CD14-positive monocyte (primary cell): ENCODE measurements at regions not wholly inside any gene's neighbourhood (a gene's known extent, or its start where the extent isn't known, plus 50 kb on each side); places are given as distances from the start of the nearest gene placed in this dataset.

Experiments
- DNase-seq, 3 donors: peaks; one replicate each; pipeline ENCODE4 v3.0.0-alpha.2; 2011 to 2022
- H2AFZ ChIP-seq: 2 replicates; pipeline ENCODE4 v1.6.0; 2012; ENCODE audit warnings: mild to moderate bottlenecking, low read depth, low read length, inconsistent platforms; ENCODE audit not compliant: insufficient read depth, poor library complexity, severe bottlenecking
- H3K27ac ChIP-seq, 2 donors: 1 replicate in 1 of 2; 2 replicates in 1 of 2; pipeline ENCODE4 v1.5.1; 2012 to 2013; ENCODE audit warnings: low read length in 2 of 2, control low read depth in 1 of 2, inconsistent platforms in 1 of 2, low read depth in 1 of 2, mild to moderate bottlenecking in 1 of 2
- H3K27me3 ChIP-seq, 2 donors: one replicate each; pipeline versions ENCODE4 v1.6.0 to v1.6.1; 2011 to 2013; ENCODE audit warnings: low read length in 2 of 2; ENCODE audit not compliant: control insufficient read depth in 2 of 2, insufficient read depth in 2 of 2
- H3K36me3 ChIP-seq, 2 donors: replicated peaks in 1 of 2; 1 replicate in 1 of 2; 2 replicates in 1 of 2; pipeline versions ENCODE4 v1.5.1 to v1.6.1; 2012 to 2013; ENCODE audit warnings: low read length in 2 of 2, control low read depth in 1 of 2, inconsistent platforms in 1 of 2, mild to moderate bottlenecking in 1 of 2; ENCODE audit not compliant: insufficient read depth in 2 of 2, control insufficient read depth in 1 of 2
- H3K4me1 ChIP-seq, 2 donors: 1 replicate in 1 of 2; 2 replicates in 1 of 2; pipeline versions ENCODE4 v1.5.1 to v1.6.1; 2012 to 2013; ENCODE audit warnings: low read length in 2 of 2, control low read depth in 1 of 2, inconsistent platforms in 1 of 2, mild to moderate bottlenecking in 1 of 2, moderate library complexity in 1 of 2; ENCODE audit not compliant: insufficient read depth in 2 of 2, control insufficient read depth in 1 of 2
- H3K4me2 ChIP-seq: replicated peaks from 2 replicates; pipeline ENCODE3; 2012; ENCODE audit warnings: low read length, moderate library complexity, mild to moderate bottlenecking; ENCODE audit not compliant: poor library complexity, severe bottlenecking; ENCODE audit errors: extremely low read depth
- H3K4me3 ChIP-seq, 3 experiments: fragments of 200-600 bp in 1 of 3; sonication (generic) in 1 of 3; replicated peaks in 1 of 3; 1 replicate in 2 of 3; 2 replicates in 1 of 3; pipeline ENCODE4 v1.5.1; 2011 to 2013; ENCODE audit warnings: low read length in 3 of 3, mild to moderate bottlenecking in 3 of 3, control low read depth in 2 of 3, low read depth in 2 of 3, inconsistent platforms in 1 of 3, moderate library complexity in 1 of 3
- H3K79me2 ChIP-seq: 2 replicates; pipeline ENCODE4 v1.6.0; 2012; ENCODE audit warnings: mild to moderate bottlenecking, control low read depth, inconsistent platforms, low read length, moderate library complexity; ENCODE audit not compliant: insufficient read depth
- H3K9ac ChIP-seq: 2 replicates; pipeline ENCODE4 v1.6.0; 2017; ENCODE audit warnings: low read length, mild to moderate bottlenecking; ENCODE audit not compliant: insufficient read depth, poor library complexity, severe bottlenecking
- H3K9me3 ChIP-seq, 2 donors: replicated peaks in 1 of 2; 1 replicate in 1 of 2; 2 replicates in 1 of 2; pipeline versions ENCODE4 v1.5.1 to v1.6.1; 2012 to 2013; ENCODE audit warnings: low read length in 2 of 2, control low read depth in 1 of 2; ENCODE audit not compliant: control insufficient read depth in 1 of 2, insufficient read depth in 1 of 2
- H4K20me1 ChIP-seq: 2 replicates; pipeline ENCODE4 v1.6.0; 2012; ENCODE audit warnings: mild to moderate bottlenecking, low read length, control low read depth, moderate library complexity; ENCODE audit not compliant: insufficient read depth
- H3K27ac Mint-ChIP-seq, 7 donors: one replicate each; pipeline ENCODE4 v1.8.0; 2020; ENCODE audit warnings: mild to moderate bottlenecking in 7 of 7, mixed read lengths in 7 of 7, moderate library complexity in 6 of 7, inconsistent platforms in 2 of 7
- H3K27me3 Mint-ChIP-seq, 3 donors: one replicate each; pipeline ENCODE4 v1.8.0; 2021 to 2022; ENCODE audit warnings: low read depth in 3 of 3, mild to moderate bottlenecking in 3 of 3, mixed read lengths in 3 of 3, moderate library complexity in 3 of 3, inconsistent platforms in 1 of 3
- H3K36me3 Mint-ChIP-seq, 2 donors: one replicate each; pipeline ENCODE4 v1.8.0; 2020; ENCODE audit warnings: mixed read lengths in 2 of 2, inconsistent platforms in 1 of 2, mild to moderate bottlenecking in 1 of 2
- H3K4me1 Mint-ChIP-seq: one replicate; pipeline ENCODE4 v1.8.0; 2020; ENCODE audit warnings: mild to moderate bottlenecking, mixed read lengths
- H3K4me3 Mint-ChIP-seq, 2 donors: one replicate each; pipeline ENCODE4 v1.8.0; 2020; ENCODE audit warnings: mild to moderate bottlenecking in 2 of 2, mixed read lengths in 2 of 2, moderate library complexity in 1 of 2
- H3K9me3 Mint-ChIP-seq, 7 donors: one replicate each; pipeline ENCODE4 v1.8.0; 2020 to 2022; ENCODE audit warnings: mixed read lengths in 7 of 7, mild to moderate bottlenecking in 6 of 7, moderate library complexity in 6 of 7, inconsistent platforms in 2 of 7
- whole genome bisulfite sequencing: methylation state at CpG from one replicate; pipeline ENCODE4 v1.1.5; 2013; ENCODE audit warnings: missing lambda C conversion rate; ENCODE audit not compliant: insufficient coverage; 5-methylcytosine and 5-hydroxymethylcytosine counted together
- intact Hi-C, 2 donors: fragments of 100-400 bp; cut with micrococcal nuclease; formaldehyde crosslinking; loops; one replicate each; pipeline versions ENCODE4 v1.15.0 to v1.15.1; 2023
- TF ChIP-seq, protein P1 (sequence below): fragments of 200-600 bp; IDR thresholded peaks from one replicate; pipeline ENCODE4 v1.8.0; 2022; ENCODE audit warnings: antibody characterized with exemption, mild to moderate bottlenecking

DNA sequence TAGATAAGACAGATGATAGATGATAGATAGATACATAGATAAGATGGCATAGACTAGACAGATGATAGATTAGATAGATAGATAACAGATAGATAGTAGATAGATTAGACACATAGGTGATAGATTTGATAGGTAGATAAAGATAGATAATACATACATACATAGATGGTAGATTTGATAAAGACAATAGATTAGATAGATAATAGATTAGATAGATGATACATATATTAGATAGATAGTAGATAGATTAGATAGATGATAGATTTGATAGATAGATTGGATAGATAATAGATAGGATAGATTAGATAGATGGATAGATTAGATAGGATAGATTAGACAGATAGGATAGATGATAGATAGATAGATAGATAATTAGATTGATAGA, 327.6 kb downstream of the BRD1 start:
- H3K4me1 Mint-ChIP-seq, result peaks cover 5% of the 10 kb centered on the region
- Histone ChIP-seq H3K9me3 (peaks cover 0 to 5% of the 10 kb centered on the region in 2 donors), H3K4me1 (no peaks in the 10 kb centered on the region), H3K27me3 (no peaks in the 10 kb centered on the region), H3K27ac (no peak overlapping the region), H3K9ac (no peak overlapping the region), H2AFZ (no peak overlapping the region), H3K4me2 (no peak overlapping the region), H3K79me2 (no peaks in the 10 kb centered on the region), H3K4me3 (no peak overlapping the region), H4K20me1 (no peaks in the 10 kb centered on the region), H3K36me3 (no peaks in the 10 kb centered on the region)
- intact Hi-C loops, result no loop called here
- TF ChIP-seq, protein P1, sequence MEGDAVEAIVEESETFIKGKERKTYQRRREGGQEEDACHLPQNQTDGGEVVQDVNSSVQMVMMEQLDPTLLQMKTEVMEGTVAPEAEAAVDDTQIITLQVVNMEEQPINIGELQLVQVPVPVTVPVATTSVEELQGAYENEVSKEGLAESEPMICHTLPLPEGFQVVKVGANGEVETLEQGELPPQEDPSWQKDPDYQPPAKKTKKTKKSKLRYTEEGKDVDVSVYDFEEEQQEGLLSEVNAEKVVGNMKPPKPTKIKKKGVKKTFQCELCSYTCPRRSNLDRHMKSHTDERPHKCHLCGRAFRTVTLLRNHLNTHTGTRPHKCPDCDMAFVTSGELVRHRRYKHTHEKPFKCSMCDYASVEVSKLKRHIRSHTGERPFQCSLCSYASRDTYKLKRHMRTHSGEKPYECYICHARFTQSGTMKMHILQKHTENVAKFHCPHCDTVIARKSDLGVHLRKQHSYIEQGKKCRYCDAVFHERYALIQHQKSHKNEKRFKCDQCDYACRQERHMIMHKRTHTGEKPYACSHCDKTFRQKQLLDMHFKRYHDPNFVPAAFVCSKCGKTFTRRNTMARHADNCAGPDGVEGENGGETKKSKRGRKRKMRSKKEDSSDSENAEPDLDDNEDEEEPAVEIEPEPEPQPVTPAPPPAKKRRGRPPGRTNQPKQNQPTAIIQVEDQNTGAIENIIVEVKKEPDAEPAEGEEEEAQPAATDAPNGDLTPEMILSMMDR, result no peak
- peaks cover 3 to 19% (median 6%) of the 10 kb centered on the region in 7 donors for H3K9me3 Mint-ChIP-seq
- no peak for DNase-seq
- peaks cover 0 to 3% of the 10 kb centered on the region in 2 donors for H3K36me3 Mint-ChIP-seq
- H3K27me3 Mint-ChIP-seq, result peaks cover 0 to 1% (median 0%) of the 10 kb centered on the region in 3 donors
- no peak overlapping the region for H3K4me3 Mint-ChIP-seq
- H3K27ac Mint-ChIP-seq, result no peak overlapping the region

DNA sequence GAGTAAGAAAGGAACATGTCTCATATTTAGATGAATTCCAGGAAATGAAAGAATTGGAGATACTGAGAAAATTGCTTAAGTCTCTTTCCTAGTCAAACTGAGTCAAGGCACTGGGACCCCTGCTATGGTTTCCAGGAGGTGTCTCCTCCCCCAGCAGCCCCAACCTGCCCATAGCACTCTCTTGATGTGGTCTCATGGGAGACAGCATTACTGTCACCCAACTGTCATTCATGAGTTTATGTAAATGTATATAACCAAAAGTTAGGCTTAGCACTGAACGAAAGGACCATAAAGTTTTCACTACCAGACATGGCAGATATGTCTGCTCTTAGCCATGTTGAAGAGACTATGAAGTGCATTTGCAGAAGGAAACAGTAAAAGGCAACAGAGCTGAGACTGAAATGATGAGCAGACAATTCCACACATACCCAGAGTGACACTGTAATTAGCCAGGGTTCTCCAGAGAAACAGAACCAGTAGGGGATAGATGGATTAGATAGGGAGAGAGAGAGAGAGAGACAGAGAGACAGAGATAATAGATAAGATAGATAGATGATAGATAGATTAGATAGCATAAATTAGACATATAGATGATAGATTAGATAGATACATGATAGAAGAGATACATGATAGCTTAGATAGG, 328.1 kb downstream of the BRD1 start:
- H3K4me2 ChIP-seq, result no peak overlapping the region
- H3K36me3 ChIP-seq, result no peaks in the 10 kb centered on the region
- H3K27me3 Mint-ChIP-seq, result peaks cover 0 to 1% (median 0%) of the 10 kb centered on the region in 3 donors
- H3K9me3 Mint-ChIP-seq, result peaks cover 5 to 20% (median 7%) of the 10 kb centered on the region in 7 donors
- no peak overlapping the region for H3K4me3 Mint-ChIP-seq
- H3K9ac ChIP-seq, result no peak overlapping the region
- no peaks in the 10 kb centered on the region for H3K4me1 ChIP-seq
- peaks cover 0 to 5% of the 10 kb centered on the region in 2 donors for H3K9me3 ChIP-seq
- no peak overlapping the region for H3K27ac ChIP-seq
- intact Hi-C loops, result no loop called here
- H3K27me3 ChIP-seq, result no peaks in the 10 kb centered on the region
- no peak overlapping the region for H3K27ac Mint-ChIP-seq
- no peak for DNase-seq
- no CpG with 5 or more reads among the region's 1 CpG for WGBS
- TF ChIP-seq, protein P1, result no peak
- H4K20me1 ChIP-seq, result no peaks in the 10 kb centered on the region
- no peak overlapping the region for H3K4me3 ChIP-seq
- H3K79me2 ChIP-seq, result no peaks in the 10 kb centered on the region
- H3K36me3 Mint-ChIP-seq, result peaks cover 0 to 3% of the 10 kb centered on the region in 2 donors
- no peak overlapping the region for H2AFZ ChIP-seq
- peaks cover 5% of the 10 kb centered on the region for H3K4me1 Mint-ChIP-seq
